PC-3 (cell line): ENCODE measurements at regions not wholly inside any gene's neighbourhood (a gene's known extent, or its start where the extent isn't known, plus 50 kb on each side); places are given as distances from the start of the nearest gene placed in this dataset.

ENCODE experiments used
- ATAC-seq: fragments of 200-7000 bp; cut with Tn5 transposase; 2 replicates; pipeline ENCODE4 v1.9.1; 2020; ENCODE audit warnings: mild to moderate bottlenecking, moderate library complexity
- BruUV-seq: library from RNA; stranded (reverse); fragments of 400-500 nt; replicated peaks from 2 replicates; lab custom pipeline; 2021; lab: Mats Ljungman, UMichigan
- CTCF ChIA-PET: fragments of 300-600 bp; sonication (Branson Sonifier 250); formaldehyde crosslinking; loops from one replicate; lab custom pipeline; 2022; ENCODE audit warnings: antibody characterized with exemption; lab: Charles Lee
- POLR2A ChIA-PET: fragments of 300-600 bp; sonication (Branson Sonifier 250); formaldehyde crosslinking; loops from one replicate; lab custom pipeline; 2022; ENCODE audit warnings: antibody characterized with exemption; ENCODE audit not compliant: unreplicated experiment; lab: Charles Lee
- DNase-seq: peaks from one replicate; pipeline ENCODE4 v3.0.0-alpha.2; 2015
- H2AFZ ChIP-seq: fragments of 300-600 bp; sonication (generic); 2 replicates; pipeline ENCODE4 v1.6.0; 2016; ENCODE audit warnings: antibody characterized with exemption, low read length
- H3F3A ChIP-seq: fragments of 300-600 bp; sonication (generic); one replicate; pipeline ENCODE4 v1.6.0; 2017; ENCODE audit warnings: antibody characterized with exemption, low read length, control low read depth, mild to moderate bottlenecking; ENCODE audit not compliant: unreplicated experiment
- H3K27ac ChIP-seq: fragments of 300-600 bp; sonication (generic); 2 replicates; pipeline ENCODE4 v1.5.1; 2016; ENCODE audit warnings: mild to moderate bottlenecking, low read length
- H3K27me3 ChIP-seq: fragments of 300-600 bp; sonication (generic); 2 replicates; pipeline ENCODE4 v1.6.1; 2016; ENCODE audit warnings: low read length, mixed read lengths
- H3K36me3 ChIP-seq: fragments of 300-600 bp; sonication (generic); 2 replicates; pipeline ENCODE4 v1.6.1; 2016; ENCODE audit warnings: low read depth, mixed run types, low read length, mixed read lengths
- H3K4me1 ChIP-seq: fragments of 300-600 bp; sonication (generic); 2 replicates; pipeline ENCODE4 v1.5.1; 2016; ENCODE audit warnings: low read length; ENCODE audit not compliant: insufficient read depth
- H3K4me2 ChIP-seq: fragments of 300-600 bp; sonication (generic); 2 replicates; pipeline ENCODE4 v1.6.0; 2016; ENCODE audit warnings: low read length
- H3K4me3 ChIP-seq: fragments of 300-600 bp; sonication (generic); 2 replicates; pipeline ENCODE4 v1.5.1; 2016; ENCODE audit warnings: mild to moderate bottlenecking, low read length, mixed read lengths
- H3K79me2 ChIP-seq: fragments of 300-600 bp; sonication (generic); 2 replicates; pipeline ENCODE4 v1.6.1; 2017; ENCODE audit warnings: low read length, mixed read lengths
- H3K9ac ChIP-seq: fragments of 300-600 bp; sonication (generic); 2 replicates; pipeline ENCODE4 v1.6.0; 2016; ENCODE audit warnings: mild to moderate bottlenecking, low read length
- H3K9me2 ChIP-seq: fragments of 300-600 bp; sonication (generic); replicated peaks from 2 replicates; pipeline ENCODE4 v1.6.1; 2016; ENCODE audit warnings: mixed run types, low read length, mixed read lengths
- H3K9me3 ChIP-seq: fragments of 300-600 bp; sonication (generic); 2 replicates; pipeline ENCODE4 v1.6.1; 2016; ENCODE audit warnings: low read length, mixed read lengths
- H4K20me1 ChIP-seq: fragments of 300-600 bp; sonication (generic); 2 replicates; pipeline ENCODE4 v1.6.1; 2016; ENCODE audit warnings: low read length, mixed read lengths
- CTCF ChIP-seq: fragments of 300-600 bp; sonication (generic); conservative IDR thresholded peaks from 2 replicates; pipeline ENCODE4 v1.5.1; 2017; ENCODE audit warnings: antibody characterized with exemption, low read depth, mild to moderate bottlenecking, low read length
- EZH2 ChIP-seq: fragments of 300-600 bp; sonication (generic); IDR thresholded peaks from one replicate; pipeline ENCODE4 v1.6.1; 2017; ENCODE audit warnings: antibody characterized with exemption, mild to moderate bottlenecking, low read length; ENCODE audit not compliant: unreplicated experiment
- EZH2phosphoT487 ChIP-seq: fragments of 300-600 bp; sonication (generic); IDR thresholded peaks from 2 replicates; pipeline ENCODE4 v1.6.1; 2018; ENCODE audit warnings: mild to moderate bottlenecking, antibody characterized with exemption, low read length, borderline replicate concordance
- intact Hi-C: fragments of 100-400 bp; cut with micrococcal nuclease; formaldehyde crosslinking; loops from 2 replicates; pipeline ENCODE4 v1.9.0; 2023

GRCh38 chr12:83808591-83808990 is 1104.0 kb downstream of the SLC6A15 start:
- H3K27ac ChIP-seq, result no peak overlapping the region
- no peak overlapping the region for H3K4me2 ChIP-seq
- H3K9me3 ChIP-seq, result no peaks in the 10 kb centered on the region
- H3K9me2 ChIP-seq, result no peaks in the 10 kb centered on the region
- H2AFZ ChIP-seq, result no peak overlapping the region
- no peak overlapping the region for H3K9ac ChIP-seq
- TF ChIP-seq EZH2phosphoT487 (no peak), EZH2 (no peak), CTCF (no peak)
- H3K36me3 ChIP-seq, result no peaks in the 10 kb centered on the region
- no peaks in the 10 kb centered on the region for H3K79me2 ChIP-seq
- ChIA-PET CTCF (no interaction called here), POLR2A (no interaction called here)
- H3K4me3 ChIP-seq, result no peak overlapping the region
- H3K27me3 ChIP-seq, result no peaks in the 10 kb centered on the region
- intact Hi-C loops, result loop anchor here (1.0 to 10.0 kb wide), 2 partner anchors 12 to 326 kb away; no protein-coding TSS in a partner anchor
- DNase-seq (no peak), ATAC-seq (no peak)
- no peaks in the 10 kb centered on the region for H4K20me1 ChIP-seq
- no TSS peak for BruUV-seq
- H3K4me1 ChIP-seq, result peaks cover 19% of the 10 kb centered on the region
- no peaks in the 10 kb centered on the region for H3F3A ChIP-seq

GRCh38 chr12:83807871-83808270 is 1104.7 kb downstream of the SLC6A15 start:
- CTCF ChIA-PET, result no interaction called here
- no peaks in the 10 kb centered on the region for H3K27me3 ChIP-seq
- no peak overlapping the region for H3K4me2 ChIP-seq
- no peaks in the 10 kb centered on the region for H3F3A ChIP-seq
- H3K9me2 ChIP-seq, result no peaks in the 10 kb centered on the region
- no peak overlapping the region for H3K27ac ChIP-seq
- no peak for DNase-seq
- H4K20me1 ChIP-seq, result no peaks in the 10 kb centered on the region
- H3K4me3 ChIP-seq, result no peak overlapping the region
- no peaks in the 10 kb centered on the region for H3K36me3 ChIP-seq
- H3K9me3 ChIP-seq, result no peaks in the 10 kb centered on the region
- H3K79me2 ChIP-seq, result no peaks in the 10 kb centered on the region
- peaks cover 19% of the 10 kb centered on the region for H3K4me1 ChIP-seq
- H3K9ac ChIP-seq, result no peak overlapping the region
- ATAC-seq, result no peak
- intact Hi-C loops, result loop anchor here (1.0 to 10.0 kb wide), 2 partner anchors 12 to 327 kb away; no protein-coding TSS in a partner anchor
- TF ChIP-seq CTCF (no peak), EZH2 (no peak), EZH2phosphoT487 (no peak)
- BruUV-seq, result no TSS peak
- H2AFZ ChIP-seq, result no peak overlapping the region
- POLR2A ChIA-PET, result no interaction called here

DNA sequence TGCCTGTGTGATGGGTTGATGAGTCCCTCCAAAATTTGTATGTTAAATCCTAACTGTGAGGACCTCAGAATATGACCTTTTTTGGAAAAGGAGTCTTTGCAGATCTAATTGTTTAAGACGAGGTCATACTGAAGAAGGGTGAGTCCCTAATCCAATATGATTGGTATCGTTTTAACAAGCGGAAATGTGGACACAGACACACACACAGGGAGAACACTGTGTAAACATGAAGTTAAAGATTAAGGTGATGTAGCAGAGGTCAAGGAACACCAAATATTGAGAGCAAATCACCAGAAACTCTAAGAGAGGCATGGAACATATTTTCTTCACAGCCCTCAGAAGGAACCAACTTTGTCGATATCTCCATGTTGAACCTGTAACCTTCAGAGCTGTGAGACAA is 1106.7 kb downstream of the SLC6A15 start:
- ATAC-seq (peak; percentile 13; the same call in 1 of the 2 replicates), DNase-seq (peak; percentile 22)
- ChIA-PET POLR2A (interaction anchor here (0.6 kb wide), 1 partner anchor 1954 kb away, joined by 5 read pairs; no protein-coding TSS in a partner anchor), CTCF (no interaction called here)
- TF ChIP-seq EZH2phosphoT487, result no peak
- TF ChIP-seq EZH2, result no peak
- TF ChIP-seq CTCF, result no peak
- Histone ChIP-seq H3K4me2 (peak overlapping the region; percentile 59), H3K9me2 (no peaks in the 10 kb centered on the region), H3K36me3 (no peaks in the 10 kb centered on the region), H3F3A (no peaks in the 10 kb centered on the region), H3K4me3 (peak overlapping the region; percentile 14), H3K4me1 (peaks cover 19% of the 10 kb centered on the region), H2AFZ (peak overlapping the region; percentile 41; the same call in 1 of the 2 replicates), H4K20me1 (no peaks in the 10 kb centered on the region), H3K27me3 (no peaks in the 10 kb centered on the region), H3K79me2 (no peaks in the 10 kb centered on the region), H3K9ac (peak overlapping the region; percentile 44), H3K9me3 (no peaks in the 10 kb centered on the region), H3K27ac (peak overlapping the region; percentile 83)
- intact Hi-C loops, result loop anchor here (1.0 to 10.0 kb wide), 2 partner anchors 292 to 329 kb away; no protein-coding TSS in a partner anchor
- BruUV-seq, result no TSS peak
